Nephron progenitor cell (in vitro differentiated cells): ENCODE measurements at regions not wholly inside any gene's neighbourhood (a gene's known extent, or its start where the extent isn't known, plus 50 kb on each side); places are given as distances from the start of the nearest gene placed in this dataset.

Experiments used
- DNase-seq: peaks from one replicate; pipeline ENCODE4 v3.0.0; 2021
- H3K27ac Mint-ChIP-seq: 2 replicates; pipeline ENCODE4 v1.8.0; 2021; ENCODE audit warnings: mild to moderate bottlenecking, moderate library complexity, mixed read lengths
- H3K27me3 Mint-ChIP-seq: 2 replicates; pipeline ENCODE4 v1.8.0; 2021; ENCODE audit warnings: mild to moderate bottlenecking, low read depth, mixed read lengths; ENCODE audit not compliant: poor library complexity
- H3K36me3 Mint-ChIP-seq: 2 replicates; pipeline ENCODE4 v1.8.0; 2021; ENCODE audit warnings: low read depth, mixed read lengths
- H3K4me1 Mint-ChIP-seq: 2 replicates; pipeline ENCODE4 v1.8.0; 2021; ENCODE audit warnings: mixed read lengths
- H3K4me3 Mint-ChIP-seq: 2 replicates; pipeline ENCODE4 v1.8.0; 2021; ENCODE audit warnings: mild to moderate bottlenecking, moderate library complexity, mixed read lengths
- H3K9me3 Mint-ChIP-seq: 2 replicates; pipeline ENCODE4 v1.8.0; 2021; ENCODE audit warnings: mild to moderate bottlenecking, moderate library complexity, mixed read lengths
- CTCF ChIP-seq: fragments of 200-600 bp; sonication (generic); IDR thresholded peaks from 2 replicates; pipeline ENCODE4 v1.5.0; 2021; ENCODE audit warnings: antibody characterized with exemption

- peaks cover 15% of the 10 kb centered on the region for H3K4me1 Mint-ChIP-seq
- DNase-seq, result no peak
- H3K36me3 Mint-ChIP-seq, result no peaks in the 10 kb centered on the region
- TF ChIP-seq CTCF, result no peak
- H3K27me3 Mint-ChIP-seq, result peaks cover 7% of the 10 kb centered on the region
- H3K27ac Mint-ChIP-seq, result no peak overlapping the region
- no peak overlapping the region for H3K4me3 Mint-ChIP-seq
- peaks cover 5% of the 10 kb centered on the region for H3K9me3 Mint-ChIP-seq
Observed at GRCh38 chr16:17589898-17590297, 119.1 kb upstream of the XYLT1 start.

- H3K4me1 Mint-ChIP-seq, result peaks cover 8% of the 10 kb centered on the region
Observed at GRCh38 chr16:17585449-17586074, 114.8 kb upstream of the XYLT1 start.

GRCh38 chr16:17578981-17579874 lies 108.5 kb upstream of the XYLT1 start:
- DNase-seq, result peak; percentile 74
- Mint-ChIP-seq H3K36me3 (no peaks in the 10 kb centered on the region), H3K9me3 (peaks cover 20% of the 10 kb centered on the region), H3K27me3 (peaks cover 4% of the 10 kb centered on the region), H3K4me1 (peaks cover 8% of the 10 kb centered on the region), H3K4me3 (no peak overlapping the region), H3K27ac (no peak overlapping the region)
- TF ChIP-seq CTCF, result peak; percentile 84

More at GRCh38 chr16:17585449-17586074, 114.8 kb upstream of the XYLT1 start:
- no peak overlapping the region for H3K4me3 Mint-ChIP-seq
- peaks cover 3% of the 10 kb centered on the region for H3K27me3 Mint-ChIP-seq
- no peak for DNase-seq
- peaks cover 24% of the 10 kb centered on the region for H3K9me3 Mint-ChIP-seq
- H3K27ac Mint-ChIP-seq, result no peak overlapping the region
- TF ChIP-seq CTCF, result no peak
- H3K36me3 Mint-ChIP-seq, result no peaks in the 10 kb centered on the region

- no peaks in the 10 kb centered on the region for H3K9me3 Mint-ChIP-seq
- TF ChIP-seq CTCF, result no peak
- H3K27ac Mint-ChIP-seq, result no peak overlapping the region
- no peak for DNase-seq
- peaks cover 5% of the 10 kb centered on the region for H3K4me1 Mint-ChIP-seq
- H3K4me3 Mint-ChIP-seq, result no peak overlapping the region
- H3K27me3 Mint-ChIP-seq, result peaks cover 4% of the 10 kb centered on the region
- no peaks in the 10 kb centered on the region for H3K36me3 Mint-ChIP-seq
Observed at GRCh38 chr16:17574256-17574655, 103.5 kb upstream of the XYLT1 start.

GRCh38 chr16:17572145-17572544 lies 101.4 kb upstream of the XYLT1 start:
- H3K36me3 Mint-ChIP-seq, result no peaks in the 10 kb centered on the region
- H3K9me3 Mint-ChIP-seq, result no peaks in the 10 kb centered on the region
- H3K4me1 Mint-ChIP-seq, result no peaks in the 10 kb centered on the region
- TF ChIP-seq CTCF, result no peak
- H3K27ac Mint-ChIP-seq, result no peak overlapping the region
- DNase-seq, result no peak
- H3K27me3 Mint-ChIP-seq, result peaks cover 7% of the 10 kb centered on the region
- H3K4me3 Mint-ChIP-seq, result no peak overlapping the region
